Fibroblast of upper back skin (primary cell): ENCODE measurements at regions not wholly inside any gene's neighbourhood (a gene's known extent, or its start where the extent isn't known, plus 50 kb on each side); places are given as distances from the start of the nearest gene placed in this dataset.

Source experiments
- DNase-seq: peaks from one replicate; pipeline ENCODE4 v3.0.0-alpha.2; 2013

DNA sequence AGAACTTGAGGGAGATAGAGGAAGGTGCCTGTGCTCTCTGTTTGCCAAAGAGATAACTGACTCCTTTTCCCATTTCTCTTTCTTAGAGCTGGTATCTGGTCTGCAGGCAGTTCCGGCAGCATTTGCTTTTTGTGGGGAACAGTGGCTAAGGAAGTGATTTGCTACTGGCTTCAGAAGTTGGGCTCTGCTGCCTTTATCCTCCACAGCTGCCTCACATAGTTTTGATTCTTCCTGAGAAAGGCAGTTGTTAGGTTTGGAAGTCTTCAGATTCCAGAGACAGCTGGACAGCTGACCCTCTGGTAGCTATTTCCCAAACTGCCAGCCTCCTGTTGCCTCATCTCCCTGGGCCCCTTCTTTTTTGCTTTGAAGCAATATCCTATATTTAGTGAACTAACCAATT, 62.6 kb upstream of the MACF1 start:
- peak; percentile 80 for DNase-seq

DNA sequence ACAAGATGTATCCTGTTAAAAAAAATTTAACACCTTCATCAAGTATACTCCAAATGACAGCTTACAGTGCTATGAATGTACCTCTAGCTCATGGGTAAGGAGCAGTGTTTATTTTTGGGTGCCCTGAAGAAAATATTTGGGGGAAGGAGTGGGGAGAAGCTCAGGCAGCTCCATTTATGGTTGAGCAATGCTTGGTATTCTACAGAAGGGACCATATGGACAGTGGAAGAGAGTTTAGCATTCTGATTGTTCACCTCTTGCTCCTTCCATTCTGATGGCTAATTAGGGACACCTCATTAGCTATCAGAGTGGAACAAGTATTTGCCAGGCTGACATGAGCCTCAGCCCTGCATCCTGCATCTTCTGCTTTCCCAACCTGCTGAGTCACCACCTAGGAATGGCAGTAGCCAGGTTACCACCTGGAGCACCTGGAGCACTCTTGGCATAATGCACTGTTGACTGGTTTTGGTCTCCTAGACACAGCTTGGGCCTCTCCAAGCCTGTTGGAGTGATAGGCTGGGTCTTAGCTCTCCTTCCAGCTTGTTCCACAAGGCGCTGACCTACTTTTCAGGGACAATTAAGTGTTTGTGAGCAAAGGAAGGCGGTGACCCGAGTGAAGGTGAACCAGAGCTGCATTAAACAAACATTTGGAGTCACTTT, 62.0 kb upstream of the MACF1 start:
- DNase-seq: peak; percentile 44

- DNase-seq: no peak
Observed at GRCh38 chr1:39144924-39145323, 59.6 kb upstream of the MACF1 start.

DNA sequence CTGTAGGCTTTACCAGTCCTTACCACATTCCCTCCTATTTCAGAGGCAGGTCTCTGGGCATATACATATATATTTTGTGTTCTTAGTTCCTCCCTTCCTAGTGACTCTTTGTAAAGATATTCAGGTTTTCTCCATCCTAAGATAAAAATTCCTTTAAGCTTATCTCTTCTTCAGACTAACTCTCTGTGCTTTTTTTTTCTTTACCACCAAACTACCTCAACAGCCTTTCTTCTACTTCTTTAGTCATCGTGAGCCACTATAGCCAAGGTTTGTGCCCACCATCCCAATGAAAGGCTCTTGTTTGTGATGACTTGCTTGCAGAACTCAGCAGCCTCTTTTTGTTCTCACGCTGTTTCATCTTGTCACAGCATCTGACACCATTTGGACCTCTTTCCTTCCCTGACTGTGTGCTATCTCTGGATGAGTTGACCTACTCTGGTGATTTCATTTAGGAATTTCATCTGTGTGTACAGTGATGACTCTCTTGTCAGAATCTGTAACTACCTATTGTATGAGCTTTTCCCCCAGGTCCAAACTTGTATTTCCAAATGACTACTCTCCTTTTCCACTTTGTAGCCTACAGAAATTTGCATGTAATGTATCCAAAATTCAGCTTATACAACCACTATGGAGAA, 59.0 kb upstream of the MACF1 start:
- no peak for DNase-seq

GRCh38 chr1:39146681-39147080, 57.8 kb upstream of the MACF1 start:
- no peak for DNase-seq

DNA sequence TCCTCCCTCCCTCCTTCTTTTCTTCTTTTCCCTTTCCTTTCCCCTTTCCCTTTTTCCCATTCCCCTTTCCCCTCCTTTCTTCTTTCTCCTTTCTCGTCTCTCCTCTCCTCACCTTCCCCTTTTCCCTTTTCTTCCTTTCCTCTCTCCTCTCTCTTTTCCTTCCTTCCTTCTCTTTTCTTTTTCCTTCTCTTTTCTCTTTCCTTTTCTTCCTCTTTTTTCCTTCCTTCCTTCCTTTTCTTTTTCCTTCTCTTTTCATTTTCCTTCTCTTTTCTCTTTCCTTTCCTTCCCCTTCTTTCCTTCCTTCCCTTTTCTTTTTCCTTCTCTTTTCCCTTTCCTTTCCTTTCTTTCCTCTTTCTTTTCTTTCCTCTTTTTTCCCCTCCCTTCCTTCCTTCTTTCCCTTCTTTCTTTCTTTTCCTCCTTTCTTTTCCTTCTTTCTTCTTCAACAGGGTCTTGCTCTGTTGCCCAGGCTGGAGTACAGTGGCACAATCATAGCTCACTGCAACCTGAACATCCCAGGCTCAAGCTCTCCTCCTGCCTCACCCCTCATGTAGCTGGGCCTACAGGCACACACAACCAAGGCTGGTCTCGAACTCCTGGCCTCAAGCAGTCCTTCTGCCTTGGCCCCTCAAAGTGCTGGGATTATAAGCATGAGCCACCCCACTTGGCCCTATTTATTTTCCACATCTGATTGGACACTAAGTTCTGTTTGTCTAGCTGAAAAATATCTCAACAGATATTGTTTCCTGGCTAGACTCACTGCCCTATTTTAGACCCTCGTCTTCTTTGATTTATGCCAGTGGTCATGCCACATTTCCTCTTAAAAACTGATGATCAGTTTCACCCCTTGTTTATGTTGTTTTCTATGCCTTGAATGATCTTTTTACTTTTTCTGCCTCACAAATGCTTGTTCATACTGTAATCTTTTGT, 57.1 kb upstream of the MACF1 start:
- DNase-seq: no peak

DNA sequence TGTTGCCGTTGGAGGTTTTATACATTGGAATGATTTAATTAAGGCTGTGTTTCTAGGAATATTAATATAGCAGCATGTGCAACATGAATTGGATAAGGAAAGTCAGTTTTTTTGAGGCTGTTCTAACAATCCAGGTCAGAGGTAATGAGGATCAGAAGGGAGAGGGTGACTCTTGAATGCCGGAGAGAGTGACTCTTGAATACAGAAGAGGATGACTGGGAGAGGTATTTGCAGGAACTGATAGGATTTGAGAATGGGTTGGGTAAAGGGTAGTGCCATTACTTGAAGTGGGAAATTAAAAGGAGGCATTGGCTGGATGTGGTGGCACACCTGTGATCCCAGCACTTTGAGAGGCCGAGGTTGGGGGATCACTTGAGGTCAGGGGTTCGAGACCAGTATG, 55.6 kb upstream of the MACF1 start:
- no peak for DNase-seq

GRCh38 chr1:39149509-39149908, 55.0 kb upstream of the MACF1 start:
- DNase-seq: no peak

DNA sequence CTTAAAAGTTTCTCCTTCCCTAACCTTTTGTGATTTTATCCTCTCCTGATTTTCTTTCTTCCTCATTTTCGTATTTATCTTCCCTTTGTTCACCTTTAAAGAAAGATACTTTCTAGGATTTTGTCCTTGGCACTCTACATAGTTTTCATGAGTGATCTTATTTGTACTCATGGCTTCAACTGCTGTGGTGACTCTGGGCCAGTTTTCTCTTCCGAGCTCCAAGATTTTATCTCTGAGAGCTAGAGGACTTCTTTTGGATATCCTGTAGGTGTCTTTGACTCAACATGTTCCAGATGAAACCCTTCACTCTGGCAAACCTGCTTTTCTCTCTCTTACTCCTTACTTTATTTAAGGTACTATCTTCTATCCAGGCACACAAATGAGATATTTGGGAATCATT, 53.7 kb upstream of the MACF1 start:
- DNase-seq: no peak

DNA sequence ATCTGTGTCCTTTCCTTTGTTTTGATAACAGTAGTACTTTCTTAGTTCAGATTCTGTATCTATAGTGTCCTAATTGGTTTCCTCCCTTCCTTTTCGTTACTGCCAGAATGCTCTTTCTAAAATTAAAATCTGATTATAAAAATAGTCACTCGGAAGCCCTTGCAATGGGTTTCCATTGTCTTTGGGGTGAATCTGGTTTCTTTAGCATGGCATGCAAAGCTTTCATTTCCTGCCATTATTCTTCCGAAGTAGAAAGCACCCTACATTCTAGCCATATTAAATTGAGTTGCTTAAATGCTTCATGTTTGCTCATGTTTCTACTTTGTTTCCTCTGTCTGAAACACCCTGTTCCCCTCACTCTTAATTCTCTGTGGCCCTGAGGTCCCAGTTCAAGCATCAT, 53.2 kb upstream of the MACF1 start:
- DNase-seq: no peak

DNA sequence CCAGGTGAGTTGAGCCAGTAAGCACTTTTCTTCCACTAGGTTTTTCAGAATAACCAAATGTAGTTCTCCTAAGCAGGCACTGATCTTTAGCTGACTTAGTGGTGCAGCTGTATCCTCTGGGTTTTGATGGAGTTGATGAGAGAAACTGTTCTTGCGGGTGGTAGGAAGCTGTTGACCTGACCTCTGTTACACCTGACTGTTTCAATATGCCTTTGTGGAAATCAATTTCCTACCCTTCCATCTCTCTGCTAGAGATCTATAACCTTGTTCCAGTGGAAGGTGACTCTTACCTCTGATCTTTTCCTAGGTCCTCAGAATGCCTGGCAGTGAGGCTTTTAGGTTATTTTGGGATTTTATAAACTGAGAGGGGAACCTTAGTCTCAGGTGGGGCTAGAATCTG, 51.6 kb upstream of the MACF1 start:
- no peak for DNase-seq

- DNase-seq: no peak
Observed at GRCh38 chr1:39153684-39154083, 50.8 kb upstream of the MACF1 start.

DNA sequence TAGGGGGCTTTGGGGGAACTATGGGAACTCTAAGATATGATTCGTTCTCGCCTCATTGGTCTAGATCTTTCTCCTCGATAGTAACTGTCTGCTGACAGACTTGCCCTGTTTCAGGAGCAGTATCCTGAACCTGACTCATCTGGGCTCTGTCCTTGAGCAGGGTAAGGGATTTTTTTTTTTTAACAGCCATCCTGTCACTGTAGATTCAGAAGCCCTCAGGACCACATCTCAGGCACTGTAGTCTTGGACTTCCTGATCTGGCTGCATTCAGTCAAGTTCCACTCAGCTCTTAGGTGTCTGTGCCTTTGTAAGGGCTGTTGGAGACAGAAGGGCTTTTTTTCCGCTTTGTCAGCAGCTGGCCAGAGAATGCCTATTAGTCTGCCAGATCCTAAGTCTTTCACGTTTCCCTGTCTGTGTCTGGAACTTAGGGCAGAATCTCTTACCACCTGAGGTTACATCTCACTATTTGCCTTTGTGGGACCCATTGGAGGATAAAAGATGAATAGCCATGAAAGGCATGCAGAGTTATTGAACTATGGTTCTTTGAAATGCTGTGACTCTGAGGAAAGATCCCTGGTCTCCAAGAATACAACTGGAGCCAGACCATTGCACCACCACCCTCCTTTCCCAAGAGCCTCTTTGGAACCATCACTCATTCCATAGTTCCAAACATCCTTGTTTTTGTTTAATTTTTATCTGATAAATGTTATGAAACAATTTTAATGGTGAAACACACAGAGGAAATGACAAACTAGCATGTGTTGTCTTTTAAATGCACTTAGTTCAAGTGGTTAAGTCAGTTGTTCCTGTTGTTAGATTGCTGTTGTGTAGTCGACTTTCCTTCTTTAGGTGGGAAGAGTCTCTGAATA, 49.7 kb upstream of the MACF1 start:
- peak; percentile 92 for DNase-seq
